Ovary (tissue), 3 donors: ENCODE measurements at regions not wholly inside any gene's neighbourhood (a gene's known extent, or its start where the extent isn't known, plus 50 kb on each side); places are given as distances from the start of the nearest gene placed in this dataset.

Experiments used
- CTCF ChIP-seq, 3 donors: fragments of 450-650 bp in 2 of 3; fragments of 200-600 bp in 1 of 3; IDR thresholded peaks; one replicate each; pipeline versions ENCODE4 v1.5.1 to v1.8.0; 2016 to 2022; ENCODE audit warnings: antibody characterized with exemption in 3 of 3, mild to moderate bottlenecking in 1 of 3
- EP300 ChIP-seq: sonication (generic); formaldehyde crosslinking; IDR thresholded peaks from one replicate; pipeline ENCODE4 v1.6.1; 2017; ENCODE audit warnings: antibody characterized with exemption
- POLR2A ChIP-seq: fragments of 450-650 bp; IDR thresholded peaks from one replicate; pipeline ENCODE4 v1.6.1; 2017; ENCODE audit warnings: antibody characterized with exemption, mild to moderate bottlenecking, moderate library complexity
- donor health status: DM: no; HTN: no; CAD: no.

- TF ChIP-seq CTCF (IDR thresholded peaks at IDR 0.05) (no peak), POLR2A (no peak), EP300 (no peak)
These were observed 120.6 kb downstream of the SLITRK1 start for GRCh38 chr13:83761631-83762030.
